Uterus (tissue), 3 donors: ENCODE measurements at regions not wholly inside any gene's neighbourhood (a gene's known extent, or its start where the extent isn't known, plus 50 kb on each side); places are given as distances from the start of the nearest gene placed in this dataset.

Experiments used
- DNase-seq, 2 donors: peaks; one replicate each; pipeline ENCODE4 v3.0.0-alpha.2; 2019 to 2020
- H3K27ac ChIP-seq, 2 donors: fragments of 200-600 bp; sonication (generic); 1 replicate in 1 of 2; 2 replicates in 1 of 2; pipeline ENCODE4 v1.5.1; 2016 to 2018
- H3K27me3 ChIP-seq, 2 donors: fragments of 200-600 bp; sonication (generic); one replicate each; pipeline ENCODE4 v1.5.1; 2018 to 2019; ENCODE audit warnings: control low read depth in 1 of 2
- H3K36me3 ChIP-seq, 2 donors: fragments of 200-600 bp; sonication (generic); one replicate each; pipeline ENCODE4 v1.5.1; 2019; ENCODE audit warnings: control low read depth in 1 of 2
- H3K4me1 ChIP-seq, 2 donors: fragments of 200-600 bp; sonication (generic); one replicate each; pipeline ENCODE4 v1.5.1; 2018 to 2019; ENCODE audit warnings: control low read depth in 1 of 2
- H3K4me3 ChIP-seq, 2 donors: fragments of 200-600 bp; sonication (generic); 1 replicate in 1 of 2; 2 replicates in 1 of 2; pipeline ENCODE4 v1.5.1; 2018 to 2019; ENCODE audit warnings: mild to moderate bottlenecking in 1 of 2
- H3K9me3 ChIP-seq, 2 donors: fragments of 200-600 bp; sonication (generic); one replicate each; pipeline ENCODE4 v1.5.1; 2019; ENCODE audit warnings: control low read depth in 1 of 2
- CTCF ChIP-seq, 4 experiments: fragments of 200-600 bp in 2 of 4; fragments of 450-650 bp in 2 of 4; sonication (generic) in 2 of 4; IDR thresholded peaks; one replicate each; pipeline ENCODE4 v1.5.1; 2016 to 2019; ENCODE audit warnings: antibody characterized with exemption in 4 of 4, mild to moderate bottlenecking in 2 of 4, moderate library complexity in 1 of 4
- POLR2A ChIP-seq, 2 donors: fragments of 450-650 bp; IDR thresholded peaks; one replicate each; pipeline ENCODE4 v1.6.1; 2016; ENCODE audit warnings: antibody characterized with exemption in 2 of 2, mild to moderate bottlenecking in 1 of 2, moderate library complexity in 1 of 2
- intact Hi-C: fragments of 100-400 bp; cut with DNase I; formaldehyde crosslinking; loops from one replicate; pipeline ENCODE4 v1.15.1; 2023; ENCODE audit warnings: low total_unique reads
- donor health status: DM: yes; HTN: yes; CAD: no.

GRCh38 chr11:28961726-28962125, 853.5 kb downstream of the METTL15 start:
- Histone ChIP-seq H3K36me3 (no peaks in the 10 kb centered on the region), H3K4me1 (no peaks in the 10 kb centered on the region), H3K9me3 (no peaks in the 10 kb centered on the region), H3K27ac (no peak overlapping the region), H3K4me3 (no peak overlapping the region), H3K27me3 (no peaks in the 10 kb centered on the region)
- TF ChIP-seq POLR2A (IDR thresholded peaks at IDR 0.05) (no peak), CTCF (IDR thresholded peaks at IDR 0.05) (no peak)
- no peak for DNase-seq
- intact Hi-C loops, result no loop called here

- H3K27ac ChIP-seq, result no peak overlapping the region
- no peak for DNase-seq
- no peaks in the 10 kb centered on the region for H3K36me3 ChIP-seq
- H3K9me3 ChIP-seq, result no peaks in the 10 kb centered on the region
- intact Hi-C loops, result no loop called here
- no peaks in the 10 kb centered on the region for H3K4me1 ChIP-seq
- no peaks in the 10 kb centered on the region for H3K27me3 ChIP-seq
- H3K4me3 ChIP-seq, result no peak overlapping the region
- TF ChIP-seq CTCF (IDR thresholded peaks at IDR 0.05) (no peak), POLR2A (IDR thresholded peaks at IDR 0.05) (no peak)
These were observed 848.3 kb downstream of the METTL15 start for GRCh38 chr11:28956446-28956845.

GRCh38 chr11:28951191-28951590, 843.0 kb downstream of the METTL15 start:
- H3K27ac ChIP-seq, result no peak overlapping the region
- H3K27me3 ChIP-seq, result no peaks in the 10 kb centered on the region
- H3K36me3 ChIP-seq, result no peaks in the 10 kb centered on the region
- no peak for DNase-seq
- intact Hi-C loops, result no loop called here
- no peaks in the 10 kb centered on the region for H3K9me3 ChIP-seq
- no peaks in the 10 kb centered on the region for H3K4me1 ChIP-seq
- no peak overlapping the region for H3K4me3 ChIP-seq
- TF ChIP-seq POLR2A (IDR thresholded peaks at IDR 0.05) (no peak), CTCF (IDR thresholded peaks at IDR 0.05) (no peak)

GRCh38 chr11:28939381-28939780, 831.2 kb downstream of the METTL15 start:
- intact Hi-C loops, result no loop called here
- Histone ChIP-seq H3K27me3 (no peaks in the 10 kb centered on the region), H3K9me3 (no peaks in the 10 kb centered on the region), H3K27ac (no peak overlapping the region), H3K4me3 (no peak overlapping the region), H3K36me3 (no peaks in the 10 kb centered on the region), H3K4me1 (no peaks in the 10 kb centered on the region)
- no peak for DNase-seq
- TF ChIP-seq CTCF (IDR thresholded peaks at IDR 0.05) (no peak), POLR2A (IDR thresholded peaks at IDR 0.05) (no peak)

- H3K36me3 ChIP-seq, result no peaks in the 10 kb centered on the region
- TF ChIP-seq CTCF (IDR thresholded peaks at IDR 0.05), result no peak
- TF ChIP-seq POLR2A (IDR thresholded peaks at IDR 0.05), result no peak
- no peaks in the 10 kb centered on the region for H3K27me3 ChIP-seq
- no peak overlapping the region for H3K4me3 ChIP-seq
- intact Hi-C loops, result no loop called here
- no peaks in the 10 kb centered on the region for H3K4me1 ChIP-seq
- H3K27ac ChIP-seq, result no peak overlapping the region
- DNase-seq, result no peak
- no peaks in the 10 kb centered on the region for H3K9me3 ChIP-seq
These were observed 829.9 kb downstream of the METTL15 start for GRCh38 chr11:28938091-28938490.
